A673 (cell line): ENCODE measurements at regions not wholly inside any gene's neighbourhood (a gene's known extent, or its start where the extent isn't known, plus 50 kb on each side); places are given as distances from the start of the nearest gene placed in this dataset.

Experiments used
- BruUV-seq: library from RNA; stranded (reverse); fragments of 400-500 nt; replicated peaks from 2 replicates; lab custom pipeline; 2021; lab: Mats Ljungman, UMichigan
- CTCF ChIA-PET: fragments of 300-600 bp; sonication (Branson Sonifier 250); formaldehyde crosslinking; loops from one replicate; lab custom pipeline; 2022; ENCODE audit warnings: antibody characterized with exemption; lab: Charles Lee
- POLR2A ChIA-PET: fragments of 300-600 bp; sonication (Branson Sonifier 250); formaldehyde crosslinking; loops from one replicate; lab custom pipeline; 2022; ENCODE audit warnings: antibody characterized with exemption; ENCODE audit not compliant: low non-redundant PET; lab: Charles Lee
- DNase-seq: peaks from one replicate; pipeline ENCODE4 v3.0.0-alpha.2; 2015; ENCODE audit warnings: low spot score
- H3K27ac ChIP-seq: fragments of 200-600 bp; sonication (generic); 2 replicates; pipeline ENCODE4 v1.5.1; 2016; ENCODE audit warnings: mixed run types, low read depth, mild to moderate bottlenecking, mixed read lengths, antibody characterized with exemption, low read length; ENCODE audit not compliant: poor library complexity, severe bottlenecking
- H3K27me3 ChIP-seq: fragments of 200-600 bp; sonication (generic); replicated peaks from 2 replicates; pipeline ENCODE4 v1.6.1; 2017; ENCODE audit warnings: mixed run types, low read depth, mild to moderate bottlenecking, mixed read lengths, antibody characterized with exemption, low read length; ENCODE audit not compliant: insufficient read depth, poor library complexity
- H3K36me3 ChIP-seq: fragments of 200-600 bp; sonication (generic); 2 replicates; pipeline ENCODE4 v1.6.1; 2016; ENCODE audit warnings: mixed run types, mild to moderate bottlenecking, mixed read lengths, antibody characterized with exemption, low read length; ENCODE audit not compliant: insufficient read depth, poor library complexity, severe bottlenecking
- H3K4me1 ChIP-seq: fragments of 200-600 bp; sonication (generic); 2 replicates; pipeline ENCODE4 v1.6.1; 2017; ENCODE audit warnings: mixed run types, mild to moderate bottlenecking, mixed read lengths, antibody characterized with exemption, low read length; ENCODE audit not compliant: insufficient read depth, poor library complexity, severe bottlenecking
- H3K4me3 ChIP-seq: fragments of 200-600 bp; sonication (generic); 2 replicates; pipeline ENCODE4 v1.5.1; 2016; ENCODE audit warnings: low read depth, mixed run types, mild to moderate bottlenecking, mixed read lengths, low read length; ENCODE audit not compliant: poor library complexity, severe bottlenecking
- H3K9me3 ChIP-seq: fragments of 200-600 bp; sonication (generic); 2 replicates; pipeline ENCODE4 v1.6.1; 2016; ENCODE audit warnings: mixed run types, low read depth, mild to moderate bottlenecking, mixed read lengths, antibody characterized with exemption, low read length; ENCODE audit not compliant: poor library complexity, severe bottlenecking
- EZH2 ChIP-seq: fragments of 200-600 bp; sonication (generic); IDR thresholded peaks from 2 replicates; pipeline ENCODE4 v1.6.1; 2017; ENCODE audit warnings: borderline replicate concordance, low read depth, mild to moderate bottlenecking, mixed read lengths, antibody characterized with exemption, low read length; ENCODE audit not compliant: poor library complexity, severe bottlenecking
- intact Hi-C: fragments of 100-400 bp; cut with micrococcal nuclease; formaldehyde crosslinking; loops from one replicate; pipeline ENCODE4 v1.10.0; 2022; ENCODE audit not compliant: unreplicated experiment
- TF ChIP-seq, protein P1 (sequence below): fragments of 300-800, 200-600 bp; sonication (generic); conservative IDR thresholded peaks from 2 replicates; pipeline ENCODE4 v1.5.1; 2017; ENCODE audit warnings: low read depth, mild to moderate bottlenecking, antibody characterized with exemption, low read length, moderate library complexity, mixed read lengths

DNA sequence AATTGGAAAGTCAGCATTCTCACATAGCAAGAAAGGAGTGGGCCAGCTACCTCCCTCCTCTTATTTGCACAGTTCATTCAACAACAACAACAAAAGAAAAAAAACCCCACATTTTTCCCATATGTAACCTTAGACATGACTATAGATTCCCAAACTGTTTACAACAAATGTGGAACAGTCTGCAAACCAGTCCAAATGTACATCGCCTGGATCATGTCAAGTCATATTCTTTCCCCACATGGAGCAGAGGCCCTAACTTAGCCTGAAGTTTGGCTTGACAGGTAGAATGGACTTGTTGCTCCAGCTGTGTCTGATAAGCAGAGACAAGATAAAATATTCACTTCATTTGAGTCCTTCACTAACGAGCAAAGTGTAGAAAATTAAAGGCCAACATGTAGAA lies 81.7 kb upstream of the COL24A1 start:
- Histone ChIP-seq H3K4me3 (no peak overlapping the region), H3K27ac (no peak overlapping the region), H3K9me3 (peaks cover 7% of the 10 kb centered on the region), H3K36me3 (no peaks in the 10 kb centered on the region), H3K27me3 (no peaks in the 10 kb centered on the region), H3K4me1 (no peaks in the 10 kb centered on the region)
- CTCF ChIA-PET, result no interaction called here
- no peak for TF ChIP-seq EZH2
- TF ChIP-seq, protein P1, sequence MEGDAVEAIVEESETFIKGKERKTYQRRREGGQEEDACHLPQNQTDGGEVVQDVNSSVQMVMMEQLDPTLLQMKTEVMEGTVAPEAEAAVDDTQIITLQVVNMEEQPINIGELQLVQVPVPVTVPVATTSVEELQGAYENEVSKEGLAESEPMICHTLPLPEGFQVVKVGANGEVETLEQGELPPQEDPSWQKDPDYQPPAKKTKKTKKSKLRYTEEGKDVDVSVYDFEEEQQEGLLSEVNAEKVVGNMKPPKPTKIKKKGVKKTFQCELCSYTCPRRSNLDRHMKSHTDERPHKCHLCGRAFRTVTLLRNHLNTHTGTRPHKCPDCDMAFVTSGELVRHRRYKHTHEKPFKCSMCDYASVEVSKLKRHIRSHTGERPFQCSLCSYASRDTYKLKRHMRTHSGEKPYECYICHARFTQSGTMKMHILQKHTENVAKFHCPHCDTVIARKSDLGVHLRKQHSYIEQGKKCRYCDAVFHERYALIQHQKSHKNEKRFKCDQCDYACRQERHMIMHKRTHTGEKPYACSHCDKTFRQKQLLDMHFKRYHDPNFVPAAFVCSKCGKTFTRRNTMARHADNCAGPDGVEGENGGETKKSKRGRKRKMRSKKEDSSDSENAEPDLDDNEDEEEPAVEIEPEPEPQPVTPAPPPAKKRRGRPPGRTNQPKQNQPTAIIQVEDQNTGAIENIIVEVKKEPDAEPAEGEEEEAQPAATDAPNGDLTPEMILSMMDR, result no peak
- intact Hi-C loops, result no loop called here
- no peak for DNase-seq
- POLR2A ChIA-PET, result no interaction called here
- BruUV-seq, result no TSS peak

DNA sequence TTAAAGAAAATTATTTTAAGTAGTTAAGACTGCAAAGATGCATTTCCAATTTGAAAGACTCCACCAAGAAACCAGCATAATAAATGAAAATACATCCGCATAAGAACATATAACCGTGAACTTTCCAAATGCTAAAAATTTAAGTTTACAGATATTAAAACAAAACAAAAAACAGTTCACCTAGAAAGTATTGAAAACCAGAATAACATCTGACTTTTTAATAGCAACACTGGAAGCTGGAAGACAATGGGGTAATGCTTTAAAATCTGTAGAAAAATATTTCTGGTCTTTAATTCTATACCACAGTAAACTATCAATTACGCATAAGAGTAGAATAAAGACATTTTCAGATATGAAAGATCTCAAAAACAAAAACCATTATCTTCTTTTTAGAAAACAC lies 79.3 kb upstream of the COL24A1 start:
- ChIA-PET POLR2A (no interaction called here), CTCF (no interaction called here)
- DNase-seq, result no peak
- intact Hi-C loops, result no loop called here
- no TSS peak for BruUV-seq
- TF ChIP-seq EZH2, result no peak
- TF ChIP-seq, protein P1, result no peak
- Histone ChIP-seq H3K9me3 (peaks cover 7% of the 10 kb centered on the region), H3K36me3 (no peaks in the 10 kb centered on the region), H3K27me3 (no peaks in the 10 kb centered on the region), H3K4me3 (no peak overlapping the region), H3K4me1 (no peaks in the 10 kb centered on the region), H3K27ac (no peak overlapping the region)

DNA sequence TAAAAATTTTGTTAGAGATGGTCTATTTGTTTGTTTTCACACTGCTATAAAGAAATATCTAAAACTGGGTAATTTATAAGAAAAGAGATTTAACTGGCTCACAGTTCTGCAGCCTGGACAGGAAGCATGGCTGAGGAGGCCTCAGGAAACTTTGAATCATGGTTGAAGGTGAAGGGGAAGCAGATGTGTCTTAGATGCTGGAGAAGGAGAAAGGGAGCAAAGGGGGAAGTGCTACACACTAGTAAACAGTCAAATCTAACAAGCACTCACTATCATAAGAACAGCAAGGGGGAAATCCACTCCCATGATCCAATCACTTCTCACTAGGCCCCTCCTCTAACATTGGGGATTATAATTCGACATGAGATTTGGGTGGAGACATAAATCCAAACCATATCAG lies 76.8 kb upstream of the COL24A1 start:
- H3K9me3 ChIP-seq, result peaks cover 7% of the 10 kb centered on the region
- H3K4me1 ChIP-seq, result no peaks in the 10 kb centered on the region
- no peaks in the 10 kb centered on the region for H3K27me3 ChIP-seq
- no peak for TF ChIP-seq EZH2
- TF ChIP-seq, protein P1, result no peak
- POLR2A ChIA-PET, result no interaction called here
- CTCF ChIA-PET, result no interaction called here
- H3K36me3 ChIP-seq, result no peaks in the 10 kb centered on the region
- H3K27ac ChIP-seq, result no peak overlapping the region
- intact Hi-C loops, result no loop called here
- no peak for DNase-seq
- no TSS peak for BruUV-seq
- H3K4me3 ChIP-seq, result no peak overlapping the region
